Stimulated activated naive CD4-positive, alpha-beta T cell (primary cell): ENCODE measurements at regions not wholly inside any gene's neighbourhood (a gene's known extent, or its start where the extent isn't known, plus 50 kb on each side); places are given as distances from the start of the nearest gene placed in this dataset.
"Not testable (repeated sequence)": the region's sequence is repeated elsewhere in the genome, so short reads cannot be mapped to it uniquely, and the experiment has no call there.

Experiments used
- DNase-seq, 6 experiments: peaks; one replicate each; lab custom pipeline; 2025; lab: John Stamatoyannopoulos, UW

DNA sequence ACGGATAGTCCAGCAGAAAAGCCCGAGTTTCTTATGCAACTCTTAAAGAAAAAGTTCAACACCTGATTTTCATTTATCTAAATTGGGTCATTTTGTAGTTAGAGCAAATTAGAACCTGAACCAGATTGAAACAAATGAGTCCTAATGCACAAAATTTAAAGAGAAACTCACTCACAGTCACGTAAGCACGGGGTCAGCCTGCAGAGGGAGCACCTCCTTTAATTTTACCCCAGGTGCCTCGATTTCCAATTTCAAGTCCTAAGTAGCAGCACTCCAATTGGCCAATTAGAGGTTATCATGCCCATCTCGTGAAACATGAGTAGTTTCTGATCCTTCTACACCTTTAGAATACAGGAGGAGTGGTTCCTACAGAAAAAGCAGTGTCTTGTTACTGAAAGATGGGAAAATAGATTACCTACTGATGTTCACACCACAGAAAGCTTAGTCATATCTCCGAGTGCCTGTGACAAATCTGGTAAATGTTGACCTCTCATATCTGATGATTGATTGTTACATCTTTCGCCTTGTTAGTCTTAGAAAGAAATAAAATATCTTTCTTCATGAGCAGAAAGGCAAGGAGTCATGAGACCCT lies 1929.8 kb upstream of the LRRTM1 start:
- no peak for DNase-seq

GRCh38 chr2:82233806-82234205 lies 1929.3 kb upstream of the LRRTM1 start:
- DNase-seq, result no peak

GRCh38 chr2:82230406-82230805 lies 1925.9 kb upstream of the LRRTM1 start:
- no peak for DNase-seq

GRCh38 chr2:82226441-82226840 lies 1921.9 kb upstream of the LRRTM1 start:
- DNase-seq, result no peak

GRCh38 chr2:82224301-82224940 lies 1919.9 kb upstream of the LRRTM1 start:
- no peak for DNase-seq

- no peak for DNase-seq
Measured at GRCh38 chr2:82215212-82215611, 1910.7 kb upstream of the LRRTM1 start.

- no peak for DNase-seq
Measured at GRCh38 chr2:82199493-82199852, 1894.9 kb upstream of the LRRTM1 start.

GRCh38 chr2:82198809-82199492 lies 1894.4 kb upstream of the LRRTM1 start:
- no peak for DNase-seq

DNA sequence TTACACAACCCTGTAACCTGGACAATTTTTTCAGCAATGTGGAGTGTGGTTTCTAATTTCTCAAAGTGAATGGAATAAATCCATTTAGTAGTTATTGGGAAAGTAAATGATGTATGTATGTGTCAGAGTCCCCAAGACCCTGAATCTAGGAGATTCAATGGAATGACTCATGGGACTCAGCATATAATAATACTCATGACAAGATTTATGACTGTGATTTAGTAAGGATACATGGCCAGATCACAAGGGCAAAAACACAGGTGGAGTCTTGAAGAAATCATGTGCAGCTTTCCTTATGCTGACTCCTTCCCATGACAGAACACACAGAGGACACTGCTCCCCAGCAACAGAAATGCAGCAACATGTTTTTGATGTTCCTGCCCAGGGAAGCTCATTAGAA lies 1877.7 kb upstream of the LRRTM1 start:
- DNase-seq, result no peak

- not testable (repeated sequence) for DNase-seq
Measured at GRCh38 chr2:82175210-82175609, 1870.7 kb upstream of the LRRTM1 start.

- no peak for DNase-seq
Measured at GRCh38 chr2:82172483-82172882, 1867.9 kb upstream of the LRRTM1 start.

DNA sequence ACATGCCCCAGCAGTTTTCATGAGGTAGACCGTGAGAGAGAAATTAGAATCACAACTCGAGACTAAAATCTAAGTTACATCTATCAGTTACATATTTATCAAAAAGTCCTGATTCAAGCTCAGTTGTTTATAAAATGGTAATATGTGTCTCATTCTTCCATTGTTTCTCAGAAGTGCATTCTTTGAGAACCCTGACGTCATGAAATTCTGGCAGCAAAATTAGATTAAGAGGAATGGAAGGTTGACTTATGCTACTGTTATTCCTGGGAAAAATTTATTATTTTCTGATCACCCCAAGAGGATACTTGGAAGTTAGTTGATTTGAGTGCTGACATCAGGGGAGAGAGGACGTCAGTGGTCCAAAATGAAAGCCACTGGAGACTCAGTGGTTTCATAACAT lies 1864.8 kb upstream of the LRRTM1 start:
- DNase-seq, result no peak

DNA sequence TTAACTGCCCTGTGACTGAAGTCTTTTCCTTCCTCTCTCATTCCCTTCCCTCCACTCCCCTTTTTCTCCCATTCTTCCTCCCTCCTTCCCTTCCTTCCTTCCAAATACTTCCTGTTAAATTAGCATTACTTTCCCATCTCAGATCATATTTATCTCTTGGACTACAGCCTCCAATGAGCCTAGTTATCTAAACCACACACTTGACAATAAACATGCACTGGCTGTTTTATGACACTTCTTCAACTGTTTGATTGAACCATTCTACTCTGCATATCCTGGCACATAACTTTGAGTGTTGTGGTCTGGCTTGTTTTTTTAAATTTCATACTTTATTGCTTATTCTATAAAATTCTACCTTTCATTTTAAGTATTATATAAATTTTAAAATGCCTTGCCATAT lies 1860.8 kb upstream of the LRRTM1 start:
- DNase-seq, result no peak

GRCh38 chr2:82158150-82158549 lies 1853.6 kb upstream of the LRRTM1 start:
- no peak for DNase-seq

GRCh38 chr2:82155469-82155868 lies 1850.9 kb upstream of the LRRTM1 start:
- no peak for DNase-seq

- DNase-seq, result no peak
Measured at GRCh38 chr2:82143343-82143742, 1838.8 kb upstream of the LRRTM1 start.

GRCh38 chr2:82139979-82140611 lies 1835.5 kb upstream of the LRRTM1 start:
- DNase-seq, result no peak

- no peak for DNase-seq
Measured at GRCh38 chr2:82137441-82137840, 1832.9 kb upstream of the LRRTM1 start.

DNA sequence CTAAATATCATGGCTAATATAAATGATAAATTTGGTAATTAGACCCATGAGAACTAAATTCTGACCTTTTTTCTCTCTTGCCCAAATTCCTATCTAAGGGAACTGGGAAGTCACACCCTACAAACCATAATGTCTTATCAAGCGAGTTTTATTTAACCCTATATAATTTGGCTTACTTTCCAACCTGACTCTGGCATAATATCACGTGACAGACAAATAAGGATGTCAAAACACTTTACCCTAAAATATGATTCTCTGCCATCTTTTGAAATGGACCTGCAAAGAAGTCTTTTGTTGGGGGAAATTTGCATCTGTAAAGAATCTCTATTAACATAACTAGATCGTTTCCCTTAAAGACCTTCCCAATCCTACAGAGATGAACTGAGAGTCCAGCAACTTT lies 1823.5 kb upstream of the LRRTM1 start:
- DNase-seq, result no peak

DNA sequence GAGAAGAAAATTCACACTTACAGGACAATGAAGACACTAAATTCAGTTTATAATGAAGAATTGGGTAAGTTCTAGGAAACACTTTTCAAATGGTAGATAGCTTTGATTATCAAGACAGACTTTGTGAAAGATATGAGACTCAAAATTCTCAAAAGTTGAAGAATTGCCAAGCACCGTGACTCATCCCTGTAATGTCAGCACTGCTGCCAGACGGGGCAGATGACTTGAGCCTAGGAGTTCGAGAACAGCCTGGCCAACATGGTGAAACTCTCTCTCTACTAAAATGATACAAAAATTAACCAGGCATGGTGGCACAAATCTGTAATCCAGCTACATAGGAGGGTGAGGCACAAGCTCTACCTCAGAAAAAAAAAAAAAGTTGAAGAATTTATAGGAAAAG lies 1820.1 kb upstream of the LRRTM1 start:
- no peak for DNase-seq

- no peak for DNase-seq
Measured at GRCh38 chr2:82120654-82121053, 1816.1 kb upstream of the LRRTM1 start.

- DNase-seq, result no peak
Measured at GRCh38 chr2:82120115-82120514, 1815.6 kb upstream of the LRRTM1 start.

DNA sequence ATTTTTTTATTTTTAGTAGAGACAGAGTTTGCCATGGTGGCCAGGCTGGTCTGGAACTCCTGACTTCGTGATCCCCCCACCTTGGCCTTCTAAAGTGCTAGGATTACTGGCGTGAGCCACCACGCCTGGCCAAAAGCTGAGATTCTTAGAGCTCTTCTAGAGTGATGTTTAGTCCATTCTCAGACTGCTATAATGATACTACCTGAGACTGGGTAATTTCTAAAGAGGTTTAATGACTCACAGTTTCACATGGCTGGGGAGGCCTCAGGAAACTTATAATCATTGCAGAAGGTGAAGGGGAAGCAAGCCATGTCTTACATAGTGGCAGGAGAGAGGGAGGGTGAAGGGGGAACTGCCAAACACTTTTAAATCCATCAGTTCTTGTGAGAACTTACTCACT lies 1804.9 kb upstream of the LRRTM1 start:
- DNase-seq, result no peak
